HEK293 (cell line): ENCODE measurements at regions not wholly inside any gene's neighbourhood (a gene's known extent, or its start where the extent isn't known, plus 50 kb on each side); places are given as distances from the start of the nearest gene placed in this dataset.

ENCODE experiments used
- CTCF ChIA-PET: fragments of 350-600 bp; formaldehyde crosslinking; extraction: SDS; loops from one replicate; lab custom pipeline; 2021; ENCODE audit warnings: antibody characterized with exemption; lab: Yijun Ruan, JAX
- POLR2A ChIA-PET: fragments of 300-600 bp; formaldehyde crosslinking; extraction: SDS; loops from one replicate; lab custom pipeline; 2020; ENCODE audit warnings: antibody characterized with exemption, inconsistent platforms; lab: Yijun Ruan, JAX
- H3K27ac ChIP-seq: fragments of 200-500 bp; sonication (Bioruptor generic); 2 replicates; pipeline ENCODE4 v1.5.1; 2014; ENCODE audit warnings: low read depth, low read length, control low read depth, inconsistent platforms; ENCODE audit errors: extremely low read depth
- H3K36me3 ChIP-seq, 2 experiments: fragments of 200-500 bp in 1 of 2; sonication (Bioruptor generic) in 1 of 2; 1 replicate in 1 of 2; 2 replicates in 1 of 2; pipeline ENCODE4 v1.5.1; 2014 to 2017; ENCODE audit warnings: inconsistent platforms in 2 of 2, low read length in 2 of 2; ENCODE audit not compliant: control insufficient read depth in 2 of 2, insufficient read depth in 1 of 2
- H3K4me1 ChIP-seq: fragments of 200-500 bp; sonication (Bioruptor generic); 2 replicates; pipeline ENCODE4 v1.5.1; 2014; ENCODE audit warnings: mild to moderate bottlenecking, low read length, inconsistent platforms; ENCODE audit not compliant: control insufficient read depth, insufficient read depth
- H3K4me3 ChIP-seq: 2 replicates; pipeline ENCODE4 v1.5.1; 2011; ENCODE audit warnings: low read depth, mild to moderate bottlenecking, control low read depth, low read length, moderate library complexity
- H3K9me3 ChIP-seq: fragments of 200-500 bp; sonication (Bioruptor generic); 2 replicates; pipeline ENCODE4 v1.5.1; 2014; ENCODE audit warnings: low read depth, low read length, inconsistent platforms; ENCODE audit not compliant: control insufficient read depth, insufficient read depth
- GLIS1 ChIP-seq: fragments of 450-650 bp; formaldehyde crosslinking; IDR thresholded peaks from 2 replicates; pipeline ENCODE4 v1.5.1; 2016; ENCODE audit warnings: missing biosample characterization, missing genetic modification characterization
- HOXC10 ChIP-seq: sonication (generic); formaldehyde crosslinking; IDR thresholded peaks from 2 replicates; pipeline ENCODE4 v1.8.1; 2023; ENCODE audit warnings: mild to moderate bottlenecking, missing genetic modification reagents
- KLF1 ChIP-seq: fragments of 450-650 bp; formaldehyde crosslinking; IDR thresholded peaks from 2 replicates; pipeline ENCODE4 v1.5.1; 2016; ENCODE audit warnings: missing biosample characterization, missing genetic modification characterization
- MYNN ChIP-seq: fragments of 450-650 bp; formaldehyde crosslinking; IDR thresholded peaks from 2 replicates; pipeline ENCODE4 v1.5.1; 2016; ENCODE audit warnings: missing biosample characterization, missing genetic modification characterization, borderline replicate concordance
- OVOL3 ChIP-seq: fragments of 450-650 bp; formaldehyde crosslinking; IDR thresholded peaks from 2 replicates; pipeline ENCODE4 v1.5.1; 2016; ENCODE audit warnings: missing biosample characterization, missing genetic modification characterization
- SALL2 ChIP-seq: fragments of 450-650 bp; formaldehyde crosslinking; IDR thresholded peaks from 2 replicates; pipeline ENCODE4 v1.5.0; 2017; ENCODE audit warnings: missing biosample characterization, mild to moderate bottlenecking, missing genetic modification characterization, borderline replicate concordance
- SCRT1 ChIP-seq: fragments of 450-650 bp; formaldehyde crosslinking; IDR thresholded peaks from 2 replicates; pipeline ENCODE4 v1.5.1; 2016; ENCODE audit warnings: missing biosample characterization, missing genetic modification characterization, borderline replicate concordance
- SETDB1 ChIP-seq: IDR thresholded peaks from one replicate; pipeline ENCODE4 v1.6.1; 2017; ENCODE audit warnings: mild to moderate bottlenecking, low read length, moderate library complexity, mixed read lengths; ENCODE audit not compliant: insufficient read length
- YY1 ChIP-seq: fragments of 450-650 bp; formaldehyde crosslinking; IDR thresholded peaks from 2 replicates; pipeline ENCODE4 v1.5.1; 2018; ENCODE audit warnings: missing biosample characterization, missing genetic modification characterization
- ZBTB49 ChIP-seq: fragments of 450-650 bp; formaldehyde crosslinking; IDR thresholded peaks from 2 replicates; pipeline ENCODE4 v1.5.1; 2016; ENCODE audit warnings: missing biosample characterization, missing genetic modification characterization, low read depth
- ZBTB7A ChIP-seq: fragments of 450-650 bp; formaldehyde crosslinking; IDR thresholded peaks from 2 replicates; pipeline ENCODE4 v1.5.1; 2016; ENCODE audit warnings: low read depth, missing biosample characterization, missing genetic modification characterization
- ZNF10 ChIP-seq: fragments of 450-650 bp; formaldehyde crosslinking; IDR thresholded peaks from 2 replicates; pipeline ENCODE4 v1.5.1; 2017; ENCODE audit warnings: missing biosample characterization, missing genetic modification characterization
- ZNF169 ChIP-seq: fragments of 450-650 bp; formaldehyde crosslinking; IDR thresholded peaks from 2 replicates; pipeline ENCODE4 v1.5.1; 2016; ENCODE audit warnings: missing biosample characterization, missing genetic modification characterization
- ZNF2 ChIP-seq: fragments of 450-650 bp; formaldehyde crosslinking; IDR thresholded peaks from 2 replicates; pipeline ENCODE4 v1.5.1; 2016; ENCODE audit warnings: missing biosample characterization, missing genetic modification characterization
- ZNF26 ChIP-seq: fragments of 450-650 bp; formaldehyde crosslinking; IDR thresholded peaks from 2 replicates; pipeline ENCODE4 v1.5.1; 2016; ENCODE audit warnings: missing biosample characterization, missing genetic modification characterization
- ZNF274 ChIP-seq, 2 experiments: fragments of 200-500 bp in 1 of 2; fragments of 450-650 bp in 1 of 2; sonication (Bioruptor generic) in 1 of 2; formaldehyde crosslinking in 1 of 2; IDR thresholded peaks; 2 replicates each; pipeline versions ENCODE4 v1.5.1 to v1.6.1; 2014 to 2016; ENCODE audit warnings: borderline replicate concordance in 1 of 2, inconsistent platforms in 1 of 2, low read length in 1 of 2, missing biosample characterization in 1 of 2, missing genetic modification characterization in 1 of 2
- ZNF37A ChIP-seq: fragments of 450-650 bp; IDR thresholded peaks from 2 replicates; pipeline ENCODE4 v1.5.1; 2018; ENCODE audit warnings: missing biosample characterization, missing genetic modification characterization
- ZNF426 ChIP-seq: fragments of 450-650 bp; formaldehyde crosslinking; IDR thresholded peaks from 2 replicates; pipeline ENCODE4 v1.5.1; 2017; ENCODE audit warnings: missing biosample characterization, missing genetic modification characterization, mild to moderate bottlenecking, inconsistent platforms, moderate library complexity
- ZNF514 ChIP-seq: fragments of 450-650 bp; formaldehyde crosslinking; IDR thresholded peaks from 2 replicates; pipeline ENCODE4 v1.5.1; 2016; ENCODE audit warnings: missing biosample characterization, missing genetic modification characterization
- ZNF521 ChIP-seq: fragments of 450-650 bp; formaldehyde crosslinking; IDR thresholded peaks from 2 replicates; pipeline ENCODE4 v1.5.1; 2017; ENCODE audit warnings: missing biosample characterization, mild to moderate bottlenecking, missing genetic modification characterization
- ZNF549 ChIP-seq: fragments of 450-650 bp; IDR thresholded peaks from 2 replicates; pipeline ENCODE4 v1.5.1; 2018; ENCODE audit warnings: missing biosample characterization, missing genetic modification characterization, mild to moderate bottlenecking, inconsistent platforms, moderate library complexity
- ZNF580 ChIP-seq: fragments of 450-650 bp; formaldehyde crosslinking; IDR thresholded peaks from 2 replicates; pipeline ENCODE4 v1.5.1; 2016; ENCODE audit warnings: missing biosample characterization, missing genetic modification characterization
- ZNF596 ChIP-seq: fragments of 450-650 bp; IDR thresholded peaks from 2 replicates; pipeline ENCODE4 v1.5.0; 2018; ENCODE audit warnings: missing biosample characterization, mild to moderate bottlenecking, missing genetic modification characterization, moderate library complexity
- ZNF624 ChIP-seq: fragments of 450-650 bp; formaldehyde crosslinking; IDR thresholded peaks from 2 replicates; pipeline ENCODE4 v1.5.1; 2017; ENCODE audit warnings: missing biosample characterization, missing genetic modification characterization
- ZNF626 ChIP-seq: fragments of 450-650 bp; sonication (Bioruptor Pico); formaldehyde crosslinking; IDR thresholded peaks from 2 replicates; pipeline ENCODE4 v1.5.1; 2018; ENCODE audit warnings: missing biosample characterization, missing genetic modification characterization, inconsistent platforms
- ZNF654 ChIP-seq: fragments of 450-650 bp; formaldehyde crosslinking; IDR thresholded peaks from 2 replicates; pipeline ENCODE4 v1.5.1; 2016; ENCODE audit warnings: low read depth, missing biosample characterization, missing genetic modification characterization
- ZNF660 ChIP-seq: fragments of 450-650 bp; IDR thresholded peaks from 2 replicates; pipeline ENCODE4 v1.5.1; 2018; ENCODE audit warnings: missing biosample characterization, mild to moderate bottlenecking, missing genetic modification characterization
- ZNF792 ChIP-seq: fragments of 450-650 bp; formaldehyde crosslinking; IDR thresholded peaks from 2 replicates; pipeline ENCODE4 v1.5.1; 2016; ENCODE audit warnings: missing biosample characterization, missing genetic modification characterization
- ZSCAN16 ChIP-seq: fragments of 450-650 bp; formaldehyde crosslinking; IDR thresholded peaks from 2 replicates; pipeline ENCODE4 v1.5.1; 2016; ENCODE audit warnings: missing biosample characterization, missing genetic modification characterization

GRCh38 chr17:33404070-33404819 is 111.2 kb upstream of the ASIC2 start:
- POLR2A ChIA-PET = no interaction called here
- CTCF ChIA-PET = interaction anchor here (0.5 to 1.2 kb wide), 2 partner anchors 366 to 735 kb away, joined by 3 to 5 read pairs; no protein-coding TSS in a partner anchor

GRCh38 chr17:33416131-33416530 is 123.0 kb upstream of the ASIC2 start:
- H3K36me3 ChIP-seq = no peaks in the 10 kb centered on the region
- POLR2A ChIA-PET = no interaction called here
- H3K27ac ChIP-seq = no peak overlapping the region
- H3K4me1 ChIP-seq = no peaks in the 10 kb centered on the region
- CTCF ChIA-PET = interaction anchor here (0.8 kb wide), 1 partner anchor 378 kb away, joined by 3 read pairs; no protein-coding TSS in a partner anchor
- no peaks in the 10 kb centered on the region for H3K9me3 ChIP-seq
- H3K4me3 ChIP-seq = no peak overlapping the region
- TF ChIP-seq YY1 (tag by site-specific recombination) (no peak), ZNF580 (no peak), HOXC10 (no peak), ZNF654 (tag by site-specific recombination) (no peak), ZBTB49 (tag by site-specific recombination) (no peak), SCRT1 (tag by site-specific recombination) (no peak), ZNF626 (tag by site-specific recombination) (no peak), KLF1 (tag by site-specific recombination) (no peak), ZNF426 (tag by site-specific recombination) (no peak), ZSCAN16 (tag by site-specific recombination) (no peak), ZNF26 (tag by site-specific recombination) (no peak)

More at GRCh38 chr17:33404070-33404819, 111.2 kb upstream of the ASIC2 start:
- Histone ChIP-seq H3K9me3 (no peaks in the 10 kb centered on the region), H3K4me1 (no peaks in the 10 kb centered on the region), H3K4me3 (no peak overlapping the region), H3K36me3 (no peaks in the 10 kb centered on the region), H3K27ac (no peak overlapping the region)
- TF ChIP-seq ZNF2 (tag by site-specific recombination) = no peak

GRCh38 chr17:33421933-33422332 is 128.8 kb upstream of the ASIC2 start:
- POLR2A ChIA-PET = no interaction called here
- Histone ChIP-seq H3K4me3 (no peak overlapping the region), H3K36me3 (no peaks in the 10 kb centered on the region), H3K4me1 (no peaks in the 10 kb centered on the region), H3K27ac (no peak overlapping the region), H3K9me3 (no peaks in the 10 kb centered on the region)
- CTCF ChIA-PET = no interaction called here
- no peak for TF ChIP-seq ZNF654 (tag by site-specific recombination)
- TF ChIP-seq ZSCAN16 (tag by site-specific recombination) = no peak
- TF ChIP-seq SETDB1 = no peak
- TF ChIP-seq SALL2 = no peak
- no peak for TF ChIP-seq ZNF37A
- TF ChIP-seq ZNF274 (IDR thresholded peaks at IDR 0.05; ENCODE audit: low read length) = no peak
- TF ChIP-seq ZNF274 (tag by site-specific recombination; IDR thresholded peaks at IDR 0.05; ENCODE audit: borderline replicate concordance) = no peak
- TF ChIP-seq ZNF660 (tag by site-specific recombination) = no peak
- TF ChIP-seq ZNF792 (tag by site-specific recombination) = no peak
- TF ChIP-seq ZNF514 (tag by site-specific recombination) = no peak
- TF ChIP-seq OVOL3 = no peak
- TF ChIP-seq ZNF169 (tag by site-specific recombination) = no peak
- TF ChIP-seq MYNN = no peak
- no peak for TF ChIP-seq ZNF549
- no peak for TF ChIP-seq ZNF624
- TF ChIP-seq ZBTB7A = no peak
- no peak for TF ChIP-seq ZNF596 (tag by site-specific recombination)
- no peak for TF ChIP-seq ZNF521 (tag by site-specific recombination)
- TF ChIP-seq GLIS1 = no peak
- TF ChIP-seq ZNF10 (tag by site-specific recombination) = no peak
